Neural cell (in vitro differentiated cells): ENCODE measurements at regions not wholly inside any gene's neighbourhood (a gene's known extent, or its start where the extent isn't known, plus 50 kb on each side); places are given as distances from the start of the nearest gene placed in this dataset.

Experiments
- H2AFZ ChIP-seq: fragments of 200-600, 300-800 bp; sonication (generic), shearing (Covaris generic); 2 replicates; pipeline ENCODE4 v1.6.0; 2014; ENCODE audit warnings: low read depth, mild to moderate bottlenecking, antibody characterized with exemption, low read length, moderate library complexity
- H3F3A ChIP-seq: fragments of 200-600 bp; shearing (Covaris generic); 2 replicates; pipeline ENCODE4 v1.6.1; 2016; ENCODE audit warnings: mild to moderate bottlenecking, moderate library complexity, mixed read lengths, antibody characterized with exemption, low read length; ENCODE audit not compliant: insufficient read depth, poor library complexity, severe bottlenecking
- H3K27ac ChIP-seq: fragments of 200-600, 300-800 bp; sonication (generic), shearing (Covaris generic); 2 replicates; pipeline ENCODE4 v1.5.1; 2014; ENCODE audit warnings: mild to moderate bottlenecking, low read length, moderate library complexity
- H3K27me3 ChIP-seq: fragments of 300-800, 200-600 bp; sonication (generic), shearing (Covaris generic); 2 replicates; pipeline ENCODE4 v1.6.0; 2014; ENCODE audit warnings: mild to moderate bottlenecking, low read depth, low read length, moderate library complexity; ENCODE audit not compliant: insufficient read depth
- H3K36me3 ChIP-seq: fragments of 300-800, 200-600 bp; sonication (generic), shearing (Covaris generic); 2 replicates; pipeline ENCODE4 v1.5.1; 2014; ENCODE audit warnings: mild to moderate bottlenecking, antibody characterized with exemption, low read length, moderate library complexity; ENCODE audit not compliant: insufficient read depth
- H3K4me2 ChIP-seq: fragments of 300-800, 200-600 bp; sonication (generic), shearing (Covaris generic); 2 replicates; pipeline ENCODE4 v1.6.0; 2014; ENCODE audit warnings: mild to moderate bottlenecking, low read length
- H3K4me3 ChIP-seq: fragments of 300-800, 200-600 bp; sonication (generic), shearing (Covaris generic); 2 replicates; pipeline ENCODE4 v1.5.1; 2014; ENCODE audit warnings: mild to moderate bottlenecking, low read length, moderate library complexity
- H3K79me2 ChIP-seq: fragments of 200-600 bp; shearing (Covaris generic); replicated peaks from 2 replicates; pipeline ENCODE4 v1.6.0; 2014; ENCODE audit warnings: mild to moderate bottlenecking, low read length, moderate library complexity; ENCODE audit not compliant: insufficient read depth
- H3K9ac ChIP-seq: fragments of 300-800, 200-600 bp; sonication (generic), shearing (Covaris generic); 2 replicates; pipeline ENCODE4 v1.6.1; 2016; ENCODE audit warnings: mild to moderate bottlenecking, low read length, mixed read lengths
- H3K9me2 ChIP-seq: fragments of 200-600 bp; shearing (Covaris generic); 2 replicates; pipeline ENCODE4 v1.6.1; 2016; ENCODE audit warnings: mild to moderate bottlenecking, low read length, mixed read lengths; ENCODE audit not compliant: insufficient read depth
- H3K9me3 ChIP-seq: fragments of 200-600, 300-800 bp; sonication (generic), shearing (Covaris generic); 2 replicates; pipeline ENCODE4 v1.6.1; 2016; ENCODE audit warnings: mild to moderate bottlenecking, mixed run types, low read length, moderate library complexity, mixed read lengths
- H4K20me1 ChIP-seq: fragments of 200-600 bp; shearing (Covaris generic); 2 replicates; pipeline ENCODE4 v1.6.1; 2016; ENCODE audit warnings: mild to moderate bottlenecking, mixed run types; ENCODE audit not compliant: insufficient read depth
- EP300 ChIP-seq: fragments of 450-650 bp; conservative IDR thresholded peaks from 2 replicates; pipeline ENCODE4 v1.6.1; 2014; ENCODE audit warnings: antibody characterized with exemption, mild to moderate bottlenecking, moderate library complexity; ENCODE audit not compliant: poor library complexity, severe bottlenecking
- EZH2 ChIP-seq: fragments of 200-600, 300-800 bp; shearing (Covaris generic), sonication (generic); IDR thresholded peaks from 2 replicates; pipeline ENCODE4 v1.6.1; 2014; ENCODE audit warnings: antibody characterized with exemption, low read length, borderline replicate concordance, mild to moderate bottlenecking; ENCODE audit not compliant: insufficient read depth, poor library complexity, severe bottlenecking
- MXI1 ChIP-seq: fragments of 450-650 bp; conservative IDR thresholded peaks from 2 replicates; pipeline ENCODE4 v1.6.1; 2014; ENCODE audit warnings: antibody characterized with exemption, mild to moderate bottlenecking; ENCODE audit not compliant: poor library complexity, severe bottlenecking
- POLR2AphosphoS5 ChIP-seq: IDR thresholded peaks from 2 replicates; pipeline ENCODE4 v1.6.1; 2012
- RAD21 ChIP-seq: fragments of 450-650 bp; conservative IDR thresholded peaks from 2 replicates; pipeline ENCODE4 v1.6.1; 2014; ENCODE audit warnings: antibody characterized with exemption, mild to moderate bottlenecking, moderate library complexity
- SMC3 ChIP-seq: fragments of 450-650 bp; conservative IDR thresholded peaks from 2 replicates; pipeline ENCODE4 v1.6.1; 2014; ENCODE audit warnings: antibody characterized with exemption, mild to moderate bottlenecking, moderate library complexity; ENCODE audit not compliant: poor library complexity
- TAF1 ChIP-seq: IDR thresholded peaks from 2 replicates; pipeline ENCODE4 v1.6.1; 2012; ENCODE audit warnings: low read depth
- TF ChIP-seq, protein P1 (sequence below): IDR thresholded peaks from 2 replicates; pipeline ENCODE4 v1.6.1; 2012; ENCODE audit warnings: borderline replicate concordance

DNA sequence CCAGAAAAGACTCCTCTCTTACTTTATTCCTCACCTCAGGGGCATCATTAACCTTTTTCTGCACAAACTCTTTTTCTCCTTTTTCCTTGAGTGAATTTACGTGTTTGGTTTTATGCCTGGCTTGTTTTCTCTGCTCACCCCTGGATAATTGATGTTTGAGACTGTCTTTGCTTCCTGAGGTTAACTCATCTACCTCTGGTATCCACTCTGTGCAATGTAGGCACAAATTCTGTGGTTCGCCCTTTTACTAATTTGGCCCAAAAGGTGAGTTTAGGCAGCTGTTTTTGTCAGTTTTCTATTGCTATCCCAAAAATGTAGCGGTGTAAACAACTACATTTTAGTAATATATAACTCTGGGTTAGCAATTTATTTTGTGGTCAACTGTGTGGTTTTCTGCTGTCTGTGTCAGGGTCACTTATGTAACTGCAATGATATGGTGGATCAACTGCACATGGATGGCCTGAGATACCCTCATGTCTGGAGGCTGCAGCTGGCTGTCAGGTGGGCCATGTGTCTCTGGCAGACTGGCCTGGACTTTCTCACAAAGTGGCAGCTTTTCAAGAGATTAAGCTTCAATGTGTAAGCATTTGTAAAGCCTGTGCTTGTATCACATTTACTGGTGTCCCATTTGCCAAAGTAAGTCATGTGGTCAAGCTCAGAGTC lies 329.7 kb downstream of the FSIP2 start:
- Histone ChIP-seq H3F3A (no peaks in the 10 kb centered on the region), H4K20me1 (no peaks in the 10 kb centered on the region), H3K4me3 (no peak overlapping the region), H3K27me3 (no peaks in the 10 kb centered on the region), H3K4me2 (no peak overlapping the region), H3K36me3 (no peaks in the 10 kb centered on the region), H3K9me2 (no peaks in the 10 kb centered on the region), H3K9me3 (no peaks in the 10 kb centered on the region), H3K79me2 (no peaks in the 10 kb centered on the region), H3K27ac (no peak overlapping the region), H3K9ac (no peak overlapping the region), H2AFZ (no peak overlapping the region)
- no peak for TF ChIP-seq POLR2AphosphoS5
- TF ChIP-seq, protein P1, sequence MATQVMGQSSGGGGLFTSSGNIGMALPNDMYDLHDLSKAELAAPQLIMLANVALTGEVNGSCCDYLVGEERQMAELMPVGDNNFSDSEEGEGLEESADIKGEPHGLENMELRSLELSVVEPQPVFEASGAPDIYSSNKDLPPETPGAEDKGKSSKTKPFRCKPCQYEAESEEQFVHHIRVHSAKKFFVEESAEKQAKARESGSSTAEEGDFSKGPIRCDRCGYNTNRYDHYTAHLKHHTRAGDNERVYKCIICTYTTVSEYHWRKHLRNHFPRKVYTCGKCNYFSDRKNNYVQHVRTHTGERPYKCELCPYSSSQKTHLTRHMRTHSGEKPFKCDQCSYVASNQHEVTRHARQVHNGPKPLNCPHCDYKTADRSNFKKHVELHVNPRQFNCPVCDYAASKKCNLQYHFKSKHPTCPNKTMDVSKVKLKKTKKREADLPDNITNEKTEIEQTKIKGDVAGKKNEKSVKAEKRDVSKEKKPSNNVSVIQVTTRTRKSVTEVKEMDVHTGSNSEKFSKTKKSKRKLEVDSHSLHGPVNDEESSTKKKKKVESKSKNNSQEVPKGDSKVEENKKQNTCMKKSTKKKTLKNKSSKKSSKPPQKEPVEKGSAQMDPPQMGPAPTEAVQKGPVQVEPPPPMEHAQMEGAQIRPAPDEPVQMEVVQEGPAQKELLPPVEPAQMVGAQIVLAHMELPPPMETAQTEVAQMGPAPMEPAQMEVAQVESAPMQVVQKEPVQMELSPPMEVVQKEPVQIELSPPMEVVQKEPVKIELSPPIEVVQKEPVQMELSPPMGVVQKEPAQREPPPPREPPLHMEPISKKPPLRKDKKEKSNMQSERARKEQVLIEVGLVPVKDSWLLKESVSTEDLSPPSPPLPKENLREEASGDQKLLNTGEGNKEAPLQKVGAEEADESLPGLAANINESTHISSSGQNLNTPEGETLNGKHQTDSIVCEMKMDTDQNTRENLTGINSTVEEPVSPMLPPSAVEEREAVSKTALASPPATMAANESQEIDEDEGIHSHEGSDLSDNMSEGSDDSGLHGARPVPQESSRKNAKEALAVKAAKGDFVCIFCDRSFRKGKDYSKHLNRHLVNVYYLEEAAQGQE: no peak
- TF ChIP-seq SMC3: no peak
- TF ChIP-seq EZH2: no peak

DNA sequence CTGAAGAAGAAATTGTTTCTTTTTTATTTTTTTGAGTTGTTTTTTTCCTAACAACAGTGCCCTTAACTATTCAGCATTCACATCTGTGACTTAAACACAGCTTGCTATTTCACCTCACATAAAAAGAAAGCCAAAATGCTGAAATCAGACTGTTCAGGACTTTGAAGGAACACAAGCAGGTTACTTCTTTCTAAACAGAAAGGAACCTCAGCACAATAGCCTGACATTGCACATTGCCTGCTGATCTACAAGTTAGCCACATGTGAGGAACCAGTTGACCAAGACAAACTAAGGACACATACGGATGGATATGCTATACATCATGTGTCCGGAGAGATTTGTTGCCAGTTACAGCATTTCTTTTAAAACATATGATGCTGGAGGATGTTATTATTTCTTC lies 331.1 kb downstream of the FSIP2 start:
- no peak for TF ChIP-seq SMC3
- TF ChIP-seq TAF1: no peak
- TF ChIP-seq MXI1: no peak
- H3K9me2 ChIP-seq: no peaks in the 10 kb centered on the region
- no peak overlapping the region for H3K4me3 ChIP-seq
- H3K9ac ChIP-seq: no peak overlapping the region
- H3F3A ChIP-seq: no peaks in the 10 kb centered on the region
- H3K36me3 ChIP-seq: no peaks in the 10 kb centered on the region
- no peaks in the 10 kb centered on the region for H3K79me2 ChIP-seq
- H3K27me3 ChIP-seq: no peaks in the 10 kb centered on the region
- no peak overlapping the region for H3K27ac ChIP-seq
- H2AFZ ChIP-seq: no peak overlapping the region
- no peaks in the 10 kb centered on the region for H4K20me1 ChIP-seq
- H3K9me3 ChIP-seq: no peaks in the 10 kb centered on the region
- H3K4me2 ChIP-seq: no peak overlapping the region

GRCh38 chr2:186085226-186085625 lies 346.6 kb downstream of the FSIP2 start:
- no peak overlapping the region for H3K27ac ChIP-seq
- no peaks in the 10 kb centered on the region for H3F3A ChIP-seq
- no peak for TF ChIP-seq SMC3
- H3K4me2 ChIP-seq: no peak overlapping the region
- no peaks in the 10 kb centered on the region for H3K27me3 ChIP-seq
- H3K79me2 ChIP-seq: no peaks in the 10 kb centered on the region
- no peaks in the 10 kb centered on the region for H4K20me1 ChIP-seq
- H3K36me3 ChIP-seq: no peaks in the 10 kb centered on the region
- no peak overlapping the region for H3K9ac ChIP-seq
- H3K9me3 ChIP-seq: no peaks in the 10 kb centered on the region
- H2AFZ ChIP-seq: no peak overlapping the region
- H3K9me2 ChIP-seq: no peaks in the 10 kb centered on the region
- H3K4me3 ChIP-seq: no peak overlapping the region

DNA sequence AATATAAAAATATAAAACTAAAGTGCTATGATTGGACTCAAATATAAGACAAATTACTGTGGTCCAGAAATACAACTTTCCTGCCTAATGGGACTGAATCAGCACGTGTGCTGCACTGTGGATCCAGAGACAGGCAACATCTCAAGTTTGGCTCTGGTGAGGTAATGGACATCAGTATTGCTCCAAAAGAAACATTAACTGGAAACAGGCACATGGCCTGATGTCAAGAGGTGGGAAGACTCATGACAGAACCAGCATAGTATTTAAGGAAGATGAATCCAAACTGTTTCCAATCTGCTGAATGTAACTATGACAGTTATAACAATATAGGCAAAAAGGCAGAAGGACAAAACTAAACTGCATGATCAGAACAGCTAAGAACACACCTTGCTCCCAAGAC lies 354.6 kb downstream of the FSIP2 start:
- H3K27ac ChIP-seq: no peak overlapping the region
- H3K27me3 ChIP-seq: no peaks in the 10 kb centered on the region
- H3K36me3 ChIP-seq: no peaks in the 10 kb centered on the region
- H3K79me2 ChIP-seq: no peaks in the 10 kb centered on the region
- H4K20me1 ChIP-seq: no peaks in the 10 kb centered on the region
- no peak overlapping the region for H3K4me3 ChIP-seq
- H3K9me2 ChIP-seq: no peaks in the 10 kb centered on the region
- no peak overlapping the region for H3K9ac ChIP-seq
- no peaks in the 10 kb centered on the region for H3K9me3 ChIP-seq
- no peak overlapping the region for H3K4me2 ChIP-seq
- no peak overlapping the region for H2AFZ ChIP-seq
- no peaks in the 10 kb centered on the region for H3F3A ChIP-seq
- TF ChIP-seq MXI1 (no peak), EP300 (no peak), POLR2AphosphoS5 (no peak), SMC3 (no peak), RAD21 (no peak), TAF1 (no peak), EZH2 (no peak)
- TF ChIP-seq, protein P1: no peak
